HG03064 (cell line): ENCODE measurements at regions not wholly inside any gene's neighbourhood (a gene's known extent, or its start where the extent isn't known, plus 50 kb on each side); places are given as distances from the start of the nearest gene placed in this dataset.

Experiments
- ATAC-seq: cut with Tn5 transposase; IDR thresholded peaks from one replicate; pipeline ENCODE4 v1.9.1; 2021; ENCODE audit warnings: low read depth; ENCODE audit not compliant: unreplicated experiment

DNA sequence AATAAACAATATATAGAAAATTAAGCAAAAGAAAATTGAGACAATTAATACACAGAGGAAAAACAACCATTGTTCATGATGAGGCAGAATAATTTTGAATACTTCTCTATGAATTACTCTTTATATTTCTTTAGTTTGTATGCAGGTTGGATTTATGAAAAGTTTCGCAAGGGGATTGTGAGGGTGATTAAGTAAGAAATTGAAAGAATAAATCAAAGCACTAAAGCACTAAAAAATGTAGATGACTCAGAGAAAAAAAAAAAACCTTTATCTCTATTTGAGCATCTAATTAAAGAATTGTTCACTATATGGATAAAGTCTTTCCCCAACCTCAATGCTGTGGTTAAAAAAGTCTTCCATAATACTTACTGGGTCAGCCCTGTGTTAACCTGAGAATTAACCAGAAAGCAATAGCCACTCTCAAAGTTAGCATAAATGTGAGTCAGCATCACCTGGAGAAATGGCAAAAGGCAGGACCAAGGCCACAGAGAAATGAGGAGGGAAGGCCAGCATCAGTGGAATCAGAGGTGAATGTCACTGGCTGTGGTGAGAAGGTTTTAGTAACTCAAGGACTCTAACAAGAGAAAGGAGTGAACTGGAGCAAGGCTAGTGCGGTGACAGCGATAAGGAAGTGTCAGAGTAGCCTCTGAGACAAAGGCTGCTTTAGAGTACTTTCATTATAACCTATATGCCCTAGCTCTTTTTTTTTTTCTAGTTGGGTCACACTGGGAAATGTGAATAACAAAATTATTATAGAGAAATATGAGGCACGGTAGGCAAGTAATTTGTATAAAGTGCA, 310.4 kb downstream of the KCNC2 start:
- ATAC-seq, result no peak

- no peak for ATAC-seq
Observed at GRCh38 chr12:74900232-74900631, 309.4 kb downstream of the KCNC2 start.

- ATAC-seq, result no peak
Observed at GRCh38 chr12:74903522-74903921, 306.1 kb downstream of the KCNC2 start.

DNA sequence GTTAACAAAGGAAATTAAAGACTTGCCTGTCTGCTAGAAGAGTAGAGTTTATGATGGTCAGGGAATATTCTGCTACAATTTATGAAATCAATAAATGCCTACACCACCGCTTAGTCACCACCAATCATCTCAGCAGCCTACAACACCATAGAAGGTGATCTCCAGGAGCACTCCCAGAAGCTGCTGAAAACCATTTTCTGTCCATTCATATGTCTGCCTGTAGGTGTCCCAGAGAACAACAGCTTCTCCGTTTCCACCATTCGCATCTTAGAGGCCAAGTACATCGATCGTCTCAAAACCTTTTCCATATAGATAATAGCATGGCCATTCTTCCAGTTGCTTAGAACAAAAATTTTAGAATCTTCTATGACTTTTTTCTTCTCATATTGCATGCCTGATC, 303.4 kb downstream of the KCNC2 start:
- ATAC-seq, result no peak

DNA sequence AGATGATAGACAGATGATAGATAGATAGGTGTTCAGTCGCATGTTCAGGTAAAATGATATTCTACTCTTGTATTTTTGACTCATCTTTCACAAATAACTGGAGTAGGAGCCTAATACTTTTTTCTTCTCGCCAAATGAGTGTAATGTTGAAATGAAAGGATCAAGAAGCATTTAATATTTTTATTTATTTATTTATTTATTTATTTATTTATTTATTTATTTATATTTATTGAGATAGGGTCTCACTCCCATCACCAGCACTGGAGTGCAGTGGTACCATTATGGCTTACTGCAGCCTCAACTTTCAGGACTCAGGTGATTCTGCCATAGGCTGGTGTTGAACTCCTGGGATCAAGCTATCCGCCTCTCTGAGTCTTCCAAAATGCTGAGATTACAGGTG, 298.8 kb downstream of the KCNC2 start:
- no peak for ATAC-seq

DNA sequence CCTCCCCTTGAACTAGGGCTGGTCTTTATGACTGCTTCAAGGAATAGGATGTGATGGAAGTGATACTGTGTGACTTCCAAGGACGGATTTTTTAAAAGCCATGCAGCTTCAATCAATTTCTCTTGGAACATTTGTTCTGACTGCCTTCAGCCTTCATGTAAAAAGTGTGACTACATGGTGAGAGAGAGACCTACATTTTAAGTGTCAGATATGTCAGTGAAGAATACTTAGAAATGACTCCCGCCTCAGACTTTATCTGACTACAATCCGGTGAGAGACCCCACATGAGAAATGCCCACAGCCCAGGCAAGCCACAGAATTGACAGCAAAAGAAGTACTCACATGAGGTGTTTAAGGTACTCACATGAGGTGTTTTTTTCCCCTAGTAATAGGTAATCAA, 295.3 kb downstream of the KCNC2 start:
- ATAC-seq, result no peak

DNA sequence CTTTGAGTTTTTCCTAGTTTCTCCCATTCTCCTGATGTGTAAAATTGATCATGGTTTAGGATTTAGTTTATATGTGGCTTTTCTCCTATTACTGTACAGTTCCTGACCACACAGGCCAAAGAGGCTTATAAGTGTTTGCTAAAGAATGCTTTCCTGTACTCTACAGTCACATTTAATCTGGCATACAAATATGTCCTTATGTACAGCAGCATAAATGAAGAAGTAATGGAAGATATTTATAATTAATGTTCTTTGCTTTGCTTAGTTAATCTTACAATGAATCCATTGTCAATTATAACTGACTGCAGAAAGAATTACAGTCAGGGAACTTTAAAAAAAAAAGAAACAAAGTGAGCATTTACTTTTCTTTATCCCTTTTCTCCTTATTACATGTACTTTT, 293.9 kb downstream of the KCNC2 start:
- ATAC-seq, result no peak

GRCh38 chr12:74917743-74918142, 291.9 kb downstream of the KCNC2 start:
- ATAC-seq, result no peak

DNA sequence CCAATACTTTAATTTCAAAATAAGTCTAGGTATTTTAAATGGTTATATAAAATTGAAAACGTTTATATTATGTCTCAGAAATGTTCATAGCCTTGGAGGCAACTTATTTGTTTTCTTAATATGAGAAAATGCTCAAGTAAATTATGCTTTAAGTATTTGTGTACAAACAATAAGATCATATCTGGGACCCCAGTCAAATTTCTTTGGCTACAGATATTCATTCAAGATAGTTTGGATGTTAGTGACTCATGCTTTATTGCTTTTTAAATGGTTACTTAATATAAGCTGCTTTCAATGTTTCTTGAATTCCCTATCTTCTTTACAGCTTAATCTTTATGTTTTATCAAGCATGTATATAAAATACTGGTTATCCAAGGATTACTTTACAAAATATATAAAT, 291.3 kb downstream of the KCNC2 start:
- no peak for ATAC-seq

- no peak for ATAC-seq
Observed at GRCh38 chr12:74922117-74922516, 287.5 kb downstream of the KCNC2 start.

GRCh38 chr12:74922642-74923041, 287.0 kb downstream of the KCNC2 start:
- no peak for ATAC-seq

- no peak for ATAC-seq
Observed at GRCh38 chr12:74941670-74942069, 268.0 kb downstream of the KCNC2 start.

DNA sequence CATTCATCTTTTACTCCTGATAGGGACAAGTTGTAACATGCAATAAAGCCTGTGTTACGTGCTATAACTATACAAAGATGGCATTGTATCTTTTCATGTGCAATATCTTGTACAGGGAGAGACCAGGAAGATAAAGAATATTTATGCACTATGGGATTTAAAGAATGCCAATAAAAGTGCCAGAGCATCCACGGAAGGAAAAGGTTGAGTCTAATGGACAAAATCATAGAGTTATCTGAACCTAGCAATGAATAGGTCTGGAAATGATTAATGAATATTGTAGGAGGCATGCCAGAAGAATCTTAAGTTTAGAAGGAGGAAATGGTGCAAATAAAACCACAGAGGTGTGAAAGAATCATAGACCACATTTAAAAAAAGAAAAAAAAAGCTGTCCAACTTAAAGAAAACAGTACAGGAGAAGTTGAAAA, 263.9 kb downstream of the KCNC2 start:
- no peak for ATAC-seq

- ATAC-seq, result no peak
Observed at GRCh38 chr12:74953697-74954096, 255.9 kb downstream of the KCNC2 start.

DNA sequence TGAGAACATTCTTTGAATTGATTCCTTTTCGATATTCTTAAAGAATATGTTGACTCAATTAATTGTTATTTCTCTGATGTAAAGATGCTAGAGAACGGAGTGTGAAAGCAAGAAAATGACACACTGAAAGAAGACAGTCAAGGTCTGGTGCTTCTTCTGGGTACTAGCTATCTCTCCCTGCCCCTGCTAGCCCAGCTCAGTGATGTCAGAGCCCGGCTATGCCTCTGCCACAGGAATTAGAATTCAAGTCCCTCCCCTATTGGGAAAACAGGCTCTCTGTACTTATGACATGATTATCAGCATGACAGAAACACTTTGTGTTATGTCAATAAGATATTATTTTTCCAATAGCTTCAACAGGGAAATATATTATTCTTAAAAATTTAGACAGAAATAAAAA, 252.4 kb downstream of the KCNC2 start:
- no peak for ATAC-seq

DNA sequence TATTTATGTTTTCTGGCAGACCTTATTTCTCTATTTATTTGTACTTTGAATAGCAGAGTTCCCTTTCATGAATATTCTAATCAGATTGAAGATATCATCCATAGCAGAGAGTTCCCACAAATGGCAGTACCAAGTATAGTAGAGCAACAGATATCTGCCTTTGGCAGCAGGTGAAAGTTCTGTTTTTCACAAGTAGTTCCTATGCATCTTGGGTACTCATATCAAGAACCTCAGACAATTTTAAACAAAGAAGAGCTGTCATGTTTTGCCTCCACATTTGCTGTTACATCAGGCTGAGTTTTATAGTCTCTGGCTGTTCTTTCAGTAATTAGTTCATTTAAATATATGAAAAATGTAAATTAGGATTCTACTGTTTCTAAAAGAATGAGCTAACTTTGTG, 252.0 kb downstream of the KCNC2 start:
- ATAC-seq, result no peak

GRCh38 chr12:74959657-74960056, 250.0 kb downstream of the KCNC2 start:
- no peak for ATAC-seq

- ATAC-seq, result no peak
Observed at GRCh38 chr12:74963304-74963703, 246.3 kb downstream of the KCNC2 start.

DNA sequence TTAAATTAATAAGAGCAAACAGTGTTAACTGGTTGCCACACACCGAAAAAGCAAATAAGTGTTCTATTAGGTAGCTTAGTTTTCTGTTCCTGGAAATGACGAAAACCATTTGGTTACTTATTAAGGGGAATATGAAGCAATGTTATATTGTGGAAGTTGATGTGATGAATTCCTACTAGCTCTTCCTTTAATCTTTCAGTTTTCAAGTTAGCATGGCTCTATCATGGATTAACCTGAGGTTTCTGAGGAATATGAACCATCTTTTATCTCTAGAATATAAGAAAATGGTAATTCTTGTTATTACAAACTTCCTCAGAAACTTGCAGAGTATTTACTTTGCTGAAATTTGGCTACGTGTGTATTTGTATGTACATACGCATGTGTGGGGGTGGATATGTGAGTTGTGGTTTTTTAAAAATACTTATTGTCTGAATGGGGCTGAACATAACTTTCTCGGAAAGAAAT, 245.7 kb downstream of the KCNC2 start:
- ATAC-seq, result no peak

DNA sequence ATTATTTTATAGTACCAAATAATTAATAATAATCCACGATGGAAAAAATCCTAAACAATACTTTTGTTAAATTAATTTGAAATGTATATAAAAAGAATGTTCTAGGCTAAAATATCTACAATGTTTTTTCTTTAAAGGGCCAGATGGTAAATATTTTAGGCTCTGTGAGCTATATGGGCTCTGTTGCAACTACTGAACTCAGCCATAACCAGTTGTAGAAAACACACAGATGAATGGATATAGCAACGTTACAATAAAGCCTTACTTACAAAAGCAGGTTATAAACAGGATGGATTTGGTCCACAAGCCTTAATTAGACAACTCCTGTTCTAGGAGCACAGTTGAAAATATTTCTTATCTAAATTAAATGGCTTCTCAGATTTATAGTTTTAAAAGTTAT, 245.2 kb downstream of the KCNC2 start:
- no peak for ATAC-seq

- no peak for ATAC-seq
Observed at GRCh38 chr12:74971201-74971600, 238.4 kb downstream of the KCNC2 start.

DNA sequence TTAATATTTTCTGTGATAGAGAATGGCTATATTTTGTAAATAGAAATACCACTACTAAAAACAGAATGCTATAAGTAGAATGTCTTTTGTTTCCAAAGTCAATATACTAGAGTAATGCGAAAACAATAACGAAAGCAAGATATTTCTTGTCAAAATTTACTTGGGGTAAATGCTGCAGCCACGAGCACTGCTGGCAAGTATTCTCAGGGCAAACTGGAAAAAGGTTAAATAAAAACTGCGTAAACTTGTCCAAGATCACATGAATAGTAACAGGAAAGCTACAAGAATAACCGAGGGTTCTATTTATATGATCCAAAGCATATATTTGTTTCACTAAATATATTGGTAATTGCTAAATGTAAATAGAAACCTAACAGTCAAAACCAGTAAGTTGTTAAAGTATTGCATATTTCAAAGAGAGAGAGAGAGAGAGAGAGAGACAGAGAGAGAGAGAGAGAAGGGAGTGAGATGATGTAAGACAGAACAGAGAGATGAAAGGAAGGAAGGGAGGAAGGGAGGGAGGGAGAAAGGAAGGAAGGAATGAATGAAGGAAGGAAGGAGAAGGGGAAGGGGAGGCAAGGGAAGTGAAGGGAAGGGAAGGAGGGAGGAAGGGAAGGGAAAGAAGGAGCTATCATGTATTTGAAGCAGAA, 231.7 kb downstream of the KCNC2 start:
- ATAC-seq, result no peak
